ENCODE measurements at regions not wholly inside any gene's neighbourhood (a gene's known extent, or its start where the extent isn't known, plus 50 kb on each side); places are given as distances from the start of the nearest gene placed in this dataset.

- no peak for TF ChIP-seq CTCF (IDR thresholded peaks at IDR 0.05; ENCODE audit: borderline replicate concordance, control extremely low read depth, extremely low read depth, insufficient read depth, missing control alignments)
- in situ Hi-C loops (cut with MboI; ENCODE audit: low sequenced_read_pairs, unreplicated experiment): no loop called here
- DNase-seq (ENCODE audit: low spot score): no peak
These were observed 330.6 kb upstream of the C16orf82 start for GRCh38 chr16:26736084-26736483.

- in situ Hi-C loops (cut with MboI; ENCODE audit: low sequenced_read_pairs, unreplicated experiment): no loop called here
- no peak for DNase-seq (ENCODE audit: low spot score)
- no peak for TF ChIP-seq CTCF (IDR thresholded peaks at IDR 0.05; ENCODE audit: borderline replicate concordance, control extremely low read depth, extremely low read depth, insufficient read depth, missing control alignments)
These were observed 326.0 kb upstream of the C16orf82 start for GRCh38 chr16:26740771-26741170.

- no peak for TF ChIP-seq CTCF (IDR thresholded peaks at IDR 0.05; ENCODE audit: borderline replicate concordance, control extremely low read depth, extremely low read depth, insufficient read depth, missing control alignments)
- DNase-seq (ENCODE audit: low spot score): no peak
- in situ Hi-C loops (cut with MboI; ENCODE audit: low sequenced_read_pairs, unreplicated experiment): no loop called here
These were observed 324.7 kb upstream of the C16orf82 start for GRCh38 chr16:26742040-26742439.

- in situ Hi-C loops (cut with MboI; ENCODE audit: low sequenced_read_pairs, unreplicated experiment): no loop called here
- TF ChIP-seq CTCF (IDR thresholded peaks at IDR 0.05; ENCODE audit: borderline replicate concordance, control extremely low read depth, extremely low read depth, insufficient read depth, missing control alignments): no peak
- no peak for DNase-seq (ENCODE audit: low spot score)
These were observed 322.3 kb upstream of the C16orf82 start for GRCh38 chr16:26744430-26744829.

GRCh38 chr16:26747760-26748159, 319.0 kb upstream of the C16orf82 start:
- DNase-seq (ENCODE audit: low spot score): no peak
- no peak for TF ChIP-seq CTCF (IDR thresholded peaks at IDR 0.05; ENCODE audit: borderline replicate concordance, control extremely low read depth, extremely low read depth, insufficient read depth, missing control alignments)
- in situ Hi-C loops (cut with MboI; ENCODE audit: low sequenced_read_pairs, unreplicated experiment): no loop called here

GRCh38 chr16:26749072-26749471, 317.7 kb upstream of the C16orf82 start:
- DNase-seq (ENCODE audit: low spot score): no peak
- no peak for TF ChIP-seq CTCF (IDR thresholded peaks at IDR 0.05; ENCODE audit: borderline replicate concordance, control extremely low read depth, extremely low read depth, insufficient read depth, missing control alignments)
- in situ Hi-C loops (cut with MboI; ENCODE audit: low sequenced_read_pairs, unreplicated experiment): no loop called here

- DNase-seq (ENCODE audit: low spot score): no peak
- no peak for TF ChIP-seq CTCF (IDR thresholded peaks at IDR 0.05; ENCODE audit: borderline replicate concordance, control extremely low read depth, extremely low read depth, insufficient read depth, missing control alignments)
- in situ Hi-C loops (cut with MboI; ENCODE audit: low sequenced_read_pairs, unreplicated experiment): no loop called here
These were observed 314.6 kb upstream of the C16orf82 start for GRCh38 chr16:26752166-26752565.

Measured in GM13976 (cell line).